Activated CD8-positive, alpha-beta T cell treated with anti-CD3 and anti-CD28 coated beads, Interleukin-2, amount 10 ng/mL, durations not matched to agents 7 days and 5 days (primary cell): ENCODE measurements at regions not wholly inside any gene's neighbourhood (a gene's known extent, or its start where the extent isn't known, plus 50 kb on each side); places are given as distances from the start of the nearest gene placed in this dataset.

ENCODE experiments used
- ATAC-seq: fragments of 150-1000 bp; cut with Tn5 transposase; one replicate; pipeline ENCODE4 v1.10.0; 2021; ENCODE audit warnings: moderate library complexity
- CTCF ChIA-PET: fragments of 350-600 bp; sonication (Branson Sonifier 250); formaldehyde crosslinking; loops from one replicate; lab custom pipeline; 2021; ENCODE audit warnings: antibody characterized with exemption; lab: Charles Lee
- POLR2A ChIA-PET: fragments of 350-600 bp; sonication (Branson Sonifier 250); formaldehyde crosslinking; loops from one replicate; lab custom pipeline; 2021; ENCODE audit warnings: antibody characterized with exemption; lab: Charles Lee
- DNase-seq: peaks from one replicate; pipeline ENCODE4 v3.0.0-alpha.2; 2020
- H3K27ac Mint-ChIP-seq: one replicate; pipeline ENCODE4 v1.8.0; 2021; ENCODE audit warnings: mild to moderate bottlenecking, mixed read lengths
- H3K27me3 Mint-ChIP-seq: one replicate; pipeline ENCODE4 v1.8.0; 2021; ENCODE audit warnings: low read depth, mixed read lengths
- H3K36me3 Mint-ChIP-seq: one replicate; pipeline ENCODE4 v1.8.0; 2021; ENCODE audit warnings: low read depth, mixed read lengths
- H3K4me1 Mint-ChIP-seq: one replicate; pipeline ENCODE4 v1.8.0; 2021; ENCODE audit warnings: low read depth, mixed read lengths
- H3K4me3 Mint-ChIP-seq: one replicate; pipeline ENCODE4 v1.8.0; 2021; ENCODE audit warnings: mild to moderate bottlenecking, mixed read lengths
- H3K9me3 Mint-ChIP-seq: one replicate; pipeline ENCODE4 v1.8.0; 2022; ENCODE audit warnings: mixed read lengths; ENCODE audit not compliant: insufficient read depth

- no peaks in the 10 kb centered on the region for H3K36me3 Mint-ChIP-seq
- H3K4me3 Mint-ChIP-seq = no peak overlapping the region
- ChIA-PET CTCF (no interaction called here), POLR2A (no interaction called here)
- no peaks in the 10 kb centered on the region for H3K4me1 Mint-ChIP-seq
- ATAC-seq = no peak
- H3K27ac Mint-ChIP-seq = no peak overlapping the region
- no peaks in the 10 kb centered on the region for H3K9me3 Mint-ChIP-seq
- DNase-seq = no peak
- H3K27me3 Mint-ChIP-seq = peaks cover 19% of the 10 kb centered on the region
Observed at GRCh38 chr1:22196041-22196440, 53.1 kb upstream of the WNT4 start.

- ChIA-PET CTCF (no interaction called here), POLR2A (no interaction called here)
- no peak for DNase-seq
- no peak overlapping the region for H3K4me3 Mint-ChIP-seq
- H3K9me3 Mint-ChIP-seq = no peaks in the 10 kb centered on the region
- peaks cover 19% of the 10 kb centered on the region for H3K27me3 Mint-ChIP-seq
- no peak for ATAC-seq
- H3K36me3 Mint-ChIP-seq = no peaks in the 10 kb centered on the region
- no peaks in the 10 kb centered on the region for H3K4me1 Mint-ChIP-seq
- H3K27ac Mint-ChIP-seq = no peak overlapping the region
Observed at GRCh38 chr1:22196641-22197040, 53.7 kb upstream of the WNT4 start.

GRCh38 chr1:22197644-22198043 lies 54.7 kb upstream of the WNT4 start:
- ChIA-PET CTCF (no interaction called here), POLR2A (interaction anchor here (0.6 kb wide), 1 partner anchor 1559 kb away, joined by 4 read pairs; no protein-coding TSS in a partner anchor)
- no peaks in the 10 kb centered on the region for H3K36me3 Mint-ChIP-seq
- H3K9me3 Mint-ChIP-seq = no peaks in the 10 kb centered on the region
- ATAC-seq (no peak), DNase-seq (no peak)
- no peak overlapping the region for H3K27ac Mint-ChIP-seq
- peaks cover 19% of the 10 kb centered on the region for H3K27me3 Mint-ChIP-seq
- H3K4me3 Mint-ChIP-seq = no peak overlapping the region
- no peaks in the 10 kb centered on the region for H3K4me1 Mint-ChIP-seq

- Mint-ChIP-seq H3K36me3 (no peaks in the 10 kb centered on the region), H3K27ac (no peak overlapping the region), H3K4me1 (no peaks in the 10 kb centered on the region), H3K4me3 (no peak overlapping the region), H3K27me3 (peaks cover 28% of the 10 kb centered on the region), H3K9me3 (no peaks in the 10 kb centered on the region)
- DNase-seq (no peak), ATAC-seq (no peak)
- CTCF ChIA-PET = no interaction called here
- POLR2A ChIA-PET = no interaction called here
Observed at GRCh38 chr1:22201023-22201422, 58.1 kb upstream of the WNT4 start.

GRCh38 chr1:22203335-22203734 lies 60.4 kb upstream of the WNT4 start:
- DNase-seq = no peak
- ChIA-PET POLR2A (no interaction called here), CTCF (no interaction called here)
- H3K36me3 Mint-ChIP-seq = no peaks in the 10 kb centered on the region
- no peaks in the 10 kb centered on the region for H3K9me3 Mint-ChIP-seq
- ATAC-seq = no peak
- peaks cover 33% of the 10 kb centered on the region for H3K27me3 Mint-ChIP-seq
- H3K4me1 Mint-ChIP-seq = no peaks in the 10 kb centered on the region
- no peak overlapping the region for H3K27ac Mint-ChIP-seq
- H3K4me3 Mint-ChIP-seq = no peak overlapping the region

- Mint-ChIP-seq H3K27ac (no peak overlapping the region), H3K9me3 (no peaks in the 10 kb centered on the region), H3K36me3 (no peaks in the 10 kb centered on the region), H3K27me3 (peaks cover 38% of the 10 kb centered on the region), H3K4me1 (no peaks in the 10 kb centered on the region), H3K4me3 (no peak overlapping the region)
- ATAC-seq (no peak), DNase-seq (no peak)
- ChIA-PET POLR2A (no interaction called here), CTCF (no interaction called here)
Observed at GRCh38 chr1:22204057-22204840, 61.4 kb upstream of the WNT4 start.

- POLR2A ChIA-PET = no interaction called here
- no peaks in the 10 kb centered on the region for H3K4me1 Mint-ChIP-seq
- CTCF ChIA-PET = no interaction called here
Observed at GRCh38 chr1:22204989-22205913, 62.4 kb upstream of the WNT4 start.

GRCh38 chr1:22206551-22207125 lies 63.7 kb upstream of the WNT4 start:
- no peak for DNase-seq
- peaks cover 50% of the 10 kb centered on the region for H3K27me3 Mint-ChIP-seq
- no peak overlapping the region for H3K27ac Mint-ChIP-seq
- no peak overlapping the region for H3K4me3 Mint-ChIP-seq
- no peaks in the 10 kb centered on the region for H3K36me3 Mint-ChIP-seq
- CTCF ChIA-PET = no interaction called here
- POLR2A ChIA-PET = no interaction called here
- no peak for ATAC-seq
- no peaks in the 10 kb centered on the region for H3K4me1 Mint-ChIP-seq
- no peaks in the 10 kb centered on the region for H3K9me3 Mint-ChIP-seq

More at GRCh38 chr1:22204989-22205913, 62.4 kb upstream of the WNT4 start:
- H3K4me3 Mint-ChIP-seq = no peak overlapping the region
- no peaks in the 10 kb centered on the region for H3K9me3 Mint-ChIP-seq
- no peak overlapping the region for H3K27ac Mint-ChIP-seq
- H3K36me3 Mint-ChIP-seq = no peaks in the 10 kb centered on the region
- ATAC-seq = no peak
- no peak for DNase-seq
- H3K27me3 Mint-ChIP-seq = peaks cover 43% of the 10 kb centered on the region

GRCh38 chr1:22207511-22208267 lies 64.8 kb upstream of the WNT4 start:
- DNase-seq = no peak
- no peak for ATAC-seq
- Mint-ChIP-seq H3K27ac (no peak overlapping the region), H3K4me1 (no peaks in the 10 kb centered on the region), H3K36me3 (no peaks in the 10 kb centered on the region), H3K27me3 (peaks cover 57% of the 10 kb centered on the region), H3K9me3 (no peaks in the 10 kb centered on the region), H3K4me3 (no peak overlapping the region)
- ChIA-PET CTCF (no interaction called here), POLR2A (no interaction called here)

- no peaks in the 10 kb centered on the region for H3K4me1 Mint-ChIP-seq
Observed at GRCh38 chr1:22208268-22208972, 65.5 kb upstream of the WNT4 start.

GRCh38 chr1:22208973-22209378 lies 66.1 kb upstream of the WNT4 start:
- ATAC-seq = no peak
- no peak overlapping the region for H3K4me3 Mint-ChIP-seq
- no peak overlapping the region for H3K27ac Mint-ChIP-seq
- DNase-seq = no peak
- no peaks in the 10 kb centered on the region for H3K36me3 Mint-ChIP-seq
- POLR2A ChIA-PET = no interaction called here
- H3K27me3 Mint-ChIP-seq = peaks cover 53% of the 10 kb centered on the region
- no peaks in the 10 kb centered on the region for H3K9me3 Mint-ChIP-seq
- CTCF ChIA-PET = no interaction called here
- H3K4me1 Mint-ChIP-seq = no peaks in the 10 kb centered on the region

More at GRCh38 chr1:22208268-22208972, 65.5 kb upstream of the WNT4 start:
- H3K27me3 Mint-ChIP-seq = peaks cover 57% of the 10 kb centered on the region
- no peak for ATAC-seq
- ChIA-PET CTCF (no interaction called here), POLR2A (no interaction called here)
- H3K9me3 Mint-ChIP-seq = no peaks in the 10 kb centered on the region
- H3K36me3 Mint-ChIP-seq = no peaks in the 10 kb centered on the region
- H3K27ac Mint-ChIP-seq = no peak overlapping the region
- DNase-seq = no peak
- H3K4me3 Mint-ChIP-seq = no peak overlapping the region
